Mesothelial cell of epicardium (in vitro differentiated cells): ENCODE measurements at regions not wholly inside any gene's neighbourhood (a gene's known extent, or its start where the extent isn't known, plus 50 kb on each side); places are given as distances from the start of the nearest gene placed in this dataset.

Experiments
- DNase-seq, 2 experiments: peaks; one replicate each; pipeline ENCODE4 v3.0.0; 2021; ENCODE audit warnings: low spot score in 2 of 2; ENCODE audit not compliant: unreplicated experiment in 2 of 2
- H3K27ac Mint-ChIP-seq: 2 replicates; pipeline ENCODE4 v1.8.0; 2021; ENCODE audit warnings: mixed read lengths
- H3K27me3 Mint-ChIP-seq: 2 replicates; pipeline ENCODE4 v1.8.0; 2021; ENCODE audit warnings: low read depth, mixed read lengths
- H3K36me3 Mint-ChIP-seq: 2 replicates; pipeline ENCODE4 v1.8.0; 2021; ENCODE audit warnings: mixed read lengths
- H3K4me1 Mint-ChIP-seq: 2 replicates; pipeline ENCODE4 v1.8.0; 2021; ENCODE audit warnings: mixed read lengths
- H3K4me3 Mint-ChIP-seq: 2 replicates; pipeline ENCODE4 v1.8.0; 2021; ENCODE audit warnings: mild to moderate bottlenecking, moderate library complexity, mixed read lengths
- H3K9me3 Mint-ChIP-seq: 2 replicates; pipeline ENCODE4 v1.8.0; 2021; ENCODE audit warnings: mixed read lengths
- CTCF ChIP-seq: fragments of 200-600 bp; sonication (generic); IDR thresholded peaks from one replicate; pipeline ENCODE4 v1.5.0; 2021; ENCODE audit warnings: antibody characterized with exemption; ENCODE audit not compliant: unreplicated experiment

- TF ChIP-seq CTCF = no peak
- H3K4me3 Mint-ChIP-seq = no peak overlapping the region
- peaks cover 4% of the 10 kb centered on the region for H3K9me3 Mint-ChIP-seq
- peaks cover 38% of the 10 kb centered on the region for H3K4me1 Mint-ChIP-seq
- no peaks in the 10 kb centered on the region for H3K36me3 Mint-ChIP-seq
- no peaks in the 10 kb centered on the region for H3K27me3 Mint-ChIP-seq
- no peak for DNase-seq
- no peak overlapping the region for H3K27ac Mint-ChIP-seq
Observed at GRCh38 chr17:69947027-69947759, 127.8 kb upstream of the KCNJ16 start.

- TF ChIP-seq CTCF = no peak
- peaks cover 38% of the 10 kb centered on the region for H3K4me1 Mint-ChIP-seq
- H3K27me3 Mint-ChIP-seq = no peaks in the 10 kb centered on the region
- no peak for DNase-seq
- H3K4me3 Mint-ChIP-seq = no peak overlapping the region
- peaks cover 9% of the 10 kb centered on the region for H3K9me3 Mint-ChIP-seq
- no peak overlapping the region for H3K27ac Mint-ChIP-seq
- no peaks in the 10 kb centered on the region for H3K36me3 Mint-ChIP-seq
Observed at GRCh38 chr17:69948406-69948805, 126.6 kb upstream of the KCNJ16 start.

- Mint-ChIP-seq H3K27ac (no peak overlapping the region), H3K9me3 (peaks cover 9% of the 10 kb centered on the region), H3K4me3 (no peak overlapping the region), H3K27me3 (no peaks in the 10 kb centered on the region), H3K36me3 (no peaks in the 10 kb centered on the region), H3K4me1 (peaks cover 34% of the 10 kb centered on the region)
- TF ChIP-seq CTCF = no peak
- no peak for DNase-seq
Observed at GRCh38 chr17:69949496-69949895, 125.5 kb upstream of the KCNJ16 start.

GRCh38 chr17:69949973-69950695 lies 124.9 kb upstream of the KCNJ16 start:
- Mint-ChIP-seq H3K4me3 (no peak overlapping the region), H3K27ac (no peak overlapping the region), H3K36me3 (no peaks in the 10 kb centered on the region), H3K27me3 (no peaks in the 10 kb centered on the region), H3K9me3 (peaks cover 9% of the 10 kb centered on the region), H3K4me1 (peaks cover 30% of the 10 kb centered on the region)
- no peak for DNase-seq
- TF ChIP-seq CTCF = no peak

- no peak overlapping the region for H3K4me3 Mint-ChIP-seq
- H3K9me3 Mint-ChIP-seq = peaks cover 9% of the 10 kb centered on the region
- no peaks in the 10 kb centered on the region for H3K36me3 Mint-ChIP-seq
- peaks cover 22% of the 10 kb centered on the region for H3K4me1 Mint-ChIP-seq
- no peak for DNase-seq
- no peaks in the 10 kb centered on the region for H3K27me3 Mint-ChIP-seq
- TF ChIP-seq CTCF = no peak
- H3K27ac Mint-ChIP-seq = no peak overlapping the region
Observed at GRCh38 chr17:69950701-69951418, 124.2 kb upstream of the KCNJ16 start.
